Fibroblast of the aortic adventitia (primary cell): ENCODE measurements at regions not wholly inside any gene's neighbourhood (a gene's known extent, or its start where the extent isn't known, plus 50 kb on each side); places are given as distances from the start of the nearest gene placed in this dataset.

Experiments used
- DNase-seq: peaks from one replicate; pipeline ENCODE4 v3.0.0-alpha.2; 2010; ENCODE audit warnings: low read depth
- H3K4me3 ChIP-seq: 2 replicates; pipeline ENCODE4 v1.5.1; 2011; ENCODE audit warnings: low read depth, mild to moderate bottlenecking, control low read depth, low read length, moderate library complexity
- TF ChIP-seq, protein P1 (sequence below): IDR thresholded peaks from 2 replicates; pipeline ENCODE4 v1.5.1; 2011; ENCODE audit warnings: mild to moderate bottlenecking, low read length, control low read depth, inconsistent platforms; ENCODE audit not compliant: insufficient read depth

DNA sequence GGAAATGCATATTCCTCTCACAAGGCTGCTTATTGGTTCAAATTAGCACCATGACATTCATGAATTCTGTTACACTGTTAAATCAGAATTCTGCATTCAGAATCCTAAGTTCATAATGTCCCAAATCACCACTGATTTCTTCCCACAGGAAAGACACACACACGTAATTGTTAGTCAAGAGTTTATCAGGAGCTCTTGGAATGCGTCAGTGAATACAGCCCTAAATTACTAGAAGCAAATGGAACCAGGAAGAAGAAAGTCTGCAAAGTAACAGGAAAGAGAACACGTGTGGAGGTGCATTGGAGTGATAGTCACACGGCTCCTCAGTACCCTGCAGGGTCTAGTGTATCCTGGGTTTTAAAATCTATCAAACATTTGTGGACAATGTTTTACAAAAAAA, 110.2 kb downstream of the ANXA2R start:
- DNase-seq = peak; percentile 54
- no peak overlapping the region for H3K4me3 ChIP-seq
- TF ChIP-seq, protein P1, sequence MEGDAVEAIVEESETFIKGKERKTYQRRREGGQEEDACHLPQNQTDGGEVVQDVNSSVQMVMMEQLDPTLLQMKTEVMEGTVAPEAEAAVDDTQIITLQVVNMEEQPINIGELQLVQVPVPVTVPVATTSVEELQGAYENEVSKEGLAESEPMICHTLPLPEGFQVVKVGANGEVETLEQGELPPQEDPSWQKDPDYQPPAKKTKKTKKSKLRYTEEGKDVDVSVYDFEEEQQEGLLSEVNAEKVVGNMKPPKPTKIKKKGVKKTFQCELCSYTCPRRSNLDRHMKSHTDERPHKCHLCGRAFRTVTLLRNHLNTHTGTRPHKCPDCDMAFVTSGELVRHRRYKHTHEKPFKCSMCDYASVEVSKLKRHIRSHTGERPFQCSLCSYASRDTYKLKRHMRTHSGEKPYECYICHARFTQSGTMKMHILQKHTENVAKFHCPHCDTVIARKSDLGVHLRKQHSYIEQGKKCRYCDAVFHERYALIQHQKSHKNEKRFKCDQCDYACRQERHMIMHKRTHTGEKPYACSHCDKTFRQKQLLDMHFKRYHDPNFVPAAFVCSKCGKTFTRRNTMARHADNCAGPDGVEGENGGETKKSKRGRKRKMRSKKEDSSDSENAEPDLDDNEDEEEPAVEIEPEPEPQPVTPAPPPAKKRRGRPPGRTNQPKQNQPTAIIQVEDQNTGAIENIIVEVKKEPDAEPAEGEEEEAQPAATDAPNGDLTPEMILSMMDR = no peak

DNA sequence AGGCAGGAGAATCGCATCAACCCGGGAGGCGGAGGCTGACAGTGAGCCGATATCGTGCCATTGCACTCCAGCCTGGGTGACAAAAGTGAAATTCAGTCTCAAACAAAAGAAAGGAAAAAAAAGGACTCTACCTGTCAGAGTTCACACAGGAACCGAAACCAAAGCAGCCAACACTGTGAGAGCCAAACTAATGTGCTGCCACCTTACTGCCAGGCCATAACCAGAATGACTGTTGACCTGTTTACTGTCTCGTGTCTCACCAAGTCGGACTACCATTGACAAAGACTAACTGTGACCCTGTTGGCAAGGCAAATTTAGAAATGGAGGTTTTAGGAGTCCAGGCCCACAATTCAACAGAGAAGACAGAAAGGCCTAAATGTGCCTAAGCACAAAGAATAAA, 112.4 kb downstream of the ANXA2R start:
- TF ChIP-seq, protein P1 = no peak
- H3K4me3 ChIP-seq = no peak overlapping the region

DNA sequence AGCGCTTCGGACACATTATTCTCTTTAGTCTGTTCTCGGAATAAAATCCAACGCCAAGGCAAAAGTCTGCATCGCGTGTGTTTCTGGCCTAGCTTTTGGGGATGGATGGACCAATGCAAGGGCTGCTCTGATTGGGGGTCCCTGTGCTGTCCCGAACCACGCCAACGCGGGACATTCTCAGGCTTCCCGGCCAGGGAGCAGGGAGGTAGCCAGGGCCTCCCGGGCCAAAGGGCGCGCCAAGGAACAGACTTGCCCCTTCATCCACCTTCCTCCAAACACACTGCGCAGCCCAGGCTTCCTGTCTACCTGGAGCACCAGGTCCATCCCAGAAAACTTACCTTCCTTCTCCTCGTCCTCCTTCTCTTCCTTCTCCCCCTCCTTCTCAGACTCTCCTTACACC, 113.0 kb upstream of the SELENOP start:
- no peak for DNase-seq
- TF ChIP-seq, protein P1 = no peak

More for the DNA sequence above, 112.4 kb downstream of the ANXA2R start:
- DNase-seq = no peak

DNA sequence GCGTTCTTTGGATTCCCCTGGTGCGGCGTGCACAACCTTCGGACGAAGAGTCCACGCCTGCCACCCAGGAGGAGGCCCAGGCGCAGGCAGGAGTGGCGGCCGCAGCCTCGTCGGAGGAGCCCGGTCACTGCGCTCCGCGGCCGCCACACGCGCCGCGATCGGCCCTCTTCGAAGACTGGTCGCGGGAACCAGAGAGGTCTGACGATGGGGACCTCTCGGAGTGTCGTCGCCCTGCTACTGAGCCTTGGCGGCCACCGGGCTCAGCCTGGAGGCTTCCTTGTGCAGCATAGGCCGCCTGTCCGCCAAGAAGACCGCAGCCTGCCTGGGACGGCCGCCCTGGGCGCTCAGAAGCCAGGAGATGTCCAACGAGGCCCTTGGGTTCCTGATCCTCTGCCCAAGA, 112.5 kb upstream of the SELENOP start:
- no peak for DNase-seq
- TF ChIP-seq, protein P1 = no peak
- H3K4me3 ChIP-seq = no peak overlapping the region

More for the DNA sequence above, 113.0 kb upstream of the SELENOP start:
- H3K4me3 ChIP-seq = no peak overlapping the region

DNA sequence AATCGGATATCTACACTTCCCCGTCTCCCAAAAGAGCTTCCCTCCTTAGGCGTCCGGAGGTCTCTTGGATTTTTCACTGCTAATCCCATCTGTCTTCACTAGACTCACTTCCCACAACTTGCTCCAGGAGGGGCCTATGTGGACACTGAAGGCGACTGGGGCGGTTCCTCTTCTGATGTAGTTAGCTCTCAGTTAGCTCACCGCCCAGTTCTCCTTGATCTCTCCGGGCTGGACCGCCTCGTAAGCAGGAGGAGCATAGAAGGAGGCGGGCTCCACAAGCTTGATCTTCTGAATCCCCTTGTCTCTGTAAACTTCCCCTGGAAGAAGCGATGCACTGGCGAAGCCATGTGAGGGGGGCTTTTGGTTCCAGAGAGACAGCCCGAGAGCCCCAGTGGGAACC, 112.0 kb upstream of the SELENOP start:
- DNase-seq = no peak
- no peak overlapping the region for H3K4me3 ChIP-seq
- TF ChIP-seq, protein P1 = no peak

DNA sequence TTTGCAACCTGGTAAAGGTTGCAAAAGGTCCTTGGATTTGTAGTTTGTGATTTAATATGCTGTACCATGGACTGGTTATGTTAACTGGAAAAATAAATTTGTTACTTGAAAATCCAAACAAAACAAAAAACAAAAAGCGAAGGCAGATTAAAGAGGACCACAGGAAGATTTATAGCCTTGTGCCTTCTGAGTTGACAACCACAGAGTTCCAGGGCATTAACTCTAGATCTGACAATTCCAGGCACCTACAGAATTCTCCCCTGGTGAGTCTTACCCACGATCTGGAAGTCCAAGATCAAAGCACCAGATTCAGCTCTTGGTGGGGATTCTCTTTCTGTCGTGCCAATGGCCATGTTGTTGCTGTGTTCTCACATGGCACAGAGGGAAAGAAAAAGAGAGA, 107.9 kb upstream of the SELENOP start:
- H3K4me3 ChIP-seq = no peak overlapping the region
- DNase-seq = no peak
- TF ChIP-seq, protein P1 = no peak

DNA sequence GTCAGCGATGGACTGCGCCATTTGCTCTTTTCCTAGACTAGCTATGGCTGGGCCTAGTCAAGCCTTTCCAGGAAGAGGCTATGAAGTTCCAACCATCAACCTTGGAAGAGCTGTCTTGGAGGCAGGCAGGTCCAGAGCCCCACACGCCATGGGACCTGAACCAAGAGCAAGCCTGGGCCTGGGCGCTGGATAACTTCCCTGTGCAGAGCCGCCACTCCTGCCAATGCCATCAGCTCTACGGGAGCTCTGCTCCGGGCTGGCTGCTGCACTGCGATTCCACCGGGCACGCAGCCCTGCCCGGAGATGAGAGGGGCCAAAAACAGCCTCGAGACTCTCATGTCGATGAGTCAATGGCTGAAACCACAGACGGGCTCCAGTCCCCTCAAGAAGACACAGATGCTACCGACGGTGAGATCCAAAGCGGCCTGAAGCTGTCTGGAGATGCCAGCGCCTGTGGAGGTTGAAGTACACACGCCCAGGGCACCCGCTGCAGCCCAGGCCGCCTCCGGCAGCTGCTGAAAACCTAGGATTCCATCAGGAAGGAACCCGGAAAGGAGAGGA, 103.7 kb upstream of the SELENOP start:
- no peak overlapping the region for H3K4me3 ChIP-seq
- TF ChIP-seq, protein P1 = no peak
- DNase-seq = no peak
